HCT116 (cell line): ENCODE measurements at regions not wholly inside any gene's neighbourhood (a gene's known extent, or its start where the extent isn't known, plus 50 kb on each side); places are given as distances from the start of the nearest gene placed in this dataset.

Source experiments
- CEBPB ChIP-seq: IDR thresholded peaks from 2 replicates; pipeline ENCODE4 v1.6.1; 2012; ENCODE audit warnings: low read depth
- CTCF ChIP-seq, 3 experiments: fragments of 200-600 bp in 1 of 3; sonication (generic) in 1 of 3; IDR thresholded peaks in 2 of 3; conservative IDR thresholded peaks in 1 of 3; 2 replicates each; pipeline ENCODE4 v1.5.1; 2012 to 2017; ENCODE audit warnings: low read depth in 2 of 3, low read length in 2 of 3, antibody characterized with exemption in 1 of 3, borderline replicate concordance in 1 of 3, control low read depth in 1 of 3, mild to moderate bottlenecking in 1 of 3, mixed read lengths in 1 of 3, mixed run types in 1 of 3, moderate library complexity in 1 of 3; ENCODE audit not compliant: insufficient read depth in 1 of 3
- FOSL1 ChIP-seq: IDR thresholded peaks from 2 replicates; pipeline ENCODE4 v1.6.1; 2012; ENCODE audit warnings: low read depth
- JUND ChIP-seq: IDR thresholded peaks from 2 replicates; pipeline ENCODE4 v1.6.1; 2012
- POLR2A ChIP-seq: IDR thresholded peaks from 2 replicates; pipeline ENCODE4 v1.7.0; 2011; ENCODE audit warnings: borderline replicate concordance; ENCODE audit not compliant: insufficient read depth, insufficient read length; ENCODE audit errors: extremely low read depth
- RAD21 ChIP-seq: IDR thresholded peaks from 2 replicates; pipeline ENCODE4 v1.6.1; 2012; ENCODE audit warnings: low read depth, mild to moderate bottlenecking
- SP1 ChIP-seq: IDR thresholded peaks from 2 replicates; pipeline ENCODE4 v1.6.1; 2012; ENCODE audit warnings: low read depth

- TF ChIP-seq SP1 (no peak), CTCF (IDR thresholded peaks at IDR 0.05 in 2 of 3, conservative IDR thresholded peaks at IDR 0.05 in 1 of 3; ENCODE audit: borderline replicate concordance in 1 of 3, insufficient read depth in 1 of 3, low read depth in 2 of 3, low read length in 2 of 3) (no peak), RAD21 (no peak), POLR2A (no peak), FOSL1 (no peak), CEBPB (no peak), JUND (no peak)
These were observed 452.3 kb upstream of the ADAMTS5 start for GRCh38 chr21:27419153-27419552.
